Ovary (tissue), 3 donors: ENCODE measurements at regions not wholly inside any gene's neighbourhood (a gene's known extent, or its start where the extent isn't known, plus 50 kb on each side); places are given as distances from the start of the nearest gene placed in this dataset.

Experiments used
- CTCF ChIP-seq, 3 donors: fragments of 450-650 bp in 2 of 3; fragments of 200-600 bp in 1 of 3; IDR thresholded peaks; one replicate each; pipeline versions ENCODE4 v1.5.1 to v1.8.0; 2016 to 2022; ENCODE audit warnings: antibody characterized with exemption in 3 of 3, mild to moderate bottlenecking in 1 of 3
- EP300 ChIP-seq: sonication (generic); formaldehyde crosslinking; IDR thresholded peaks from one replicate; pipeline ENCODE4 v1.6.1; 2017; ENCODE audit warnings: antibody characterized with exemption
- POLR2A ChIP-seq: fragments of 450-650 bp; IDR thresholded peaks from one replicate; pipeline ENCODE4 v1.6.1; 2017; ENCODE audit warnings: antibody characterized with exemption, mild to moderate bottlenecking, moderate library complexity
- donor health status: DM: no; HTN: no; CAD: no.

GRCh38 chr9:1202512-1203280 is 152.5 kb downstream of the DMRT2 start:
- TF ChIP-seq CTCF (IDR thresholded peaks at IDR 0.05) = no peak
- TF ChIP-seq EP300 = no peak
- no peak for TF ChIP-seq POLR2A
